Transverse colon (tissue), 3 donors: ENCODE measurements at regions not wholly inside any gene's neighbourhood (a gene's known extent, or its start where the extent isn't known, plus 50 kb on each side); places are given as distances from the start of the nearest gene placed in this dataset.

Experiments used
- CTCF ChIP-seq, 5 experiments: fragments of 200-600 bp in 3 of 5; fragments of 450-650 bp in 2 of 5; sonication (generic) in 3 of 5; IDR thresholded peaks; 1 replicate in 2 of 5; 2 replicates in 3 of 5; pipeline ENCODE4 v1.5.1; 2016 to 2017; ENCODE audit warnings: antibody characterized with exemption in 5 of 5, inconsistent platforms in 3 of 5, mild to moderate bottlenecking in 2 of 5, moderate library complexity in 1 of 5
- EP300 ChIP-seq: sonication (generic); formaldehyde crosslinking; IDR thresholded peaks from one replicate; pipeline ENCODE4 v1.6.1; 2017; ENCODE audit warnings: antibody characterized with exemption, low read depth
- POLR2A ChIP-seq: fragments of 450-650 bp; IDR thresholded peaks from one replicate; pipeline ENCODE4 v1.6.1; 2016; ENCODE audit warnings: antibody characterized with exemption, mild to moderate bottlenecking, moderate library complexity

- no peak for TF ChIP-seq EP300
- TF ChIP-seq CTCF (IDR thresholded peaks at IDR 0.05) = no peak
- TF ChIP-seq POLR2A = no peak
Observed at GRCh38 chr13:57314897-57315520, 148.0 kb downstream of the PRR20E start.
